HG03439 (cell line): ENCODE measurements at regions not wholly inside any gene's neighbourhood (a gene's known extent, or its start where the extent isn't known, plus 50 kb on each side); places are given as distances from the start of the nearest gene placed in this dataset.

ENCODE experiments used
- ATAC-seq: cut with Tn5 transposase; IDR thresholded peaks from one replicate; pipeline ENCODE4 v1.9.1; 2021; ENCODE audit warnings: mild to moderate bottlenecking, moderate library complexity; ENCODE audit not compliant: unreplicated experiment

DNA sequence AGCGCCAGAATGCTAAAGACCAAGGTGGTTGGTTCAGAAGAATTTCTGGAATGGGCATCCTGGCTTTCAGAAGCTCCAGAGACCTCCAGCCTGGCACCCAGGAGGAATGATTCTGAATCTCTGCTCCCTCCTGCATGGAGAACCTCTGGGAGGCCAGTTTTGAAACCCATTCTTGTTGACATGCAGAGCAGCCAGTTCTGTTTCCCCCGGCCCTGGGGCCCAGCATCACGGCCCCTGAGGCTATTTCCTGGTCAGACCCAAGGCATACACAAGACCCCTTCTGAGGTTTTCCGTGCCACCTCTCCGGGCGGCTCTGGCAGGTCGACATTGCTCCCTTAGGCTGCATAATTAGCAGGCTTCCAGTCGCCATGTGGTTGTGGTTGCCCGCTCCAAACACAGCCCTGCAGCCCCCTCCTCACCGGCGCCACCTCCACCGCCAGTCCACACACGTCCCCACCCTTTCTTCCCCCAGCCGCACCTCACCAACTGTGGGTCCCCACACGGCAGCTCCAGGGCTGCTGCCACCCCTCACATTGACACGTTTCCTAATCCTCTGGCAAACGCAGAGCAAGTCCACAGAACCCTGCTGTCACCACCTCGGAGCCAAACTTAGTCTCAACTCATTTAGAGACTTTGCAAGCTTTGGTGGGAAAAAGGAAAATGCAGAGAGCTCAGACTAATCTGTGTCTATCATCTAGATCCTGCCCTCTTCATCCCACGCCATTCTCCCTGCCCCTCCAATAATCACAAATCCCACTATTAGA, 367.1 kb downstream of the SOX9 start:
- ATAC-seq = no peak

- ATAC-seq = no peak
Measured at GRCh38 chr17:72488555-72489271, 367.9 kb downstream of the SOX9 start.

GRCh38 chr17:72489272-72489641, 368.4 kb downstream of the SOX9 start:
- ATAC-seq = no peak

DNA sequence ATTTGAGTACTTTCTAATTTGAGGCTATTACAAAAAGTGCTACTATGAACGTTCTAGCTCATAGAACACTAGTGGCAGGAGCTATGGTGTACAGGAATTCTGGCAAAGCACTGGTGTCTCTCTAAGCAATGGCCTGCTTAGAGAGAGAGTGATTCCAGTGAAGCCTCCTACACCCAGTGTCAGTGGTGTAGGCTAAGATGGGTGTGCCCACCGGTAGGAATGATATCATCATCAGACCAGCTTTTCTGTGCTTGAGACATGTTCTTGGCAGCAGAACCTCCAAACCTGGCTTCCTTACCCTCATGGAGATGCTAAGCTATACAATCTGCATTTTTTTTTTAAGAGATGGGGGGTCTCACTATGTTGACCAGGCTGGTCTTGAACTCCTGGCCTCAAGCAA, 370.3 kb downstream of the SOX9 start:
- no peak for ATAC-seq

DNA sequence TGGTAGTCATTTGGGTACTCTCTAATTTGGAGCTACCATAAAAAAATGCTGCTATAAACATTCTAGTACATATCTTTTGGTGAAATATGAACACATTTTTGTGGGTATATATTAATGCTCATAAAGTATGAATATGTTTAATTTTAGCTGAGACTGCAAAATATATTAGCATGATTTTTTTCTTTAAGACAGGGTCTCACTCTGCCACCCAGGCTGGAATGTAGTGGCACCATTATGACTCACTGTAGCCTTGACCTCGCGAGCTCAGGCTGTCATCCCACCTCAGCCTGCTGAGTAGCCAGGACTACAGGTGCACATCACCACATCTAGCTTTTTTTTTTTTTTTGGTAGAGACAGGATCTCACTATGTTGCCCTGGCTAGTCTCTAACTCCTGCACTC, 371.7 kb downstream of the SOX9 start:
- no peak for ATAC-seq

GRCh38 chr17:72492941-72493340, 372.1 kb downstream of the SOX9 start:
- no peak for ATAC-seq

DNA sequence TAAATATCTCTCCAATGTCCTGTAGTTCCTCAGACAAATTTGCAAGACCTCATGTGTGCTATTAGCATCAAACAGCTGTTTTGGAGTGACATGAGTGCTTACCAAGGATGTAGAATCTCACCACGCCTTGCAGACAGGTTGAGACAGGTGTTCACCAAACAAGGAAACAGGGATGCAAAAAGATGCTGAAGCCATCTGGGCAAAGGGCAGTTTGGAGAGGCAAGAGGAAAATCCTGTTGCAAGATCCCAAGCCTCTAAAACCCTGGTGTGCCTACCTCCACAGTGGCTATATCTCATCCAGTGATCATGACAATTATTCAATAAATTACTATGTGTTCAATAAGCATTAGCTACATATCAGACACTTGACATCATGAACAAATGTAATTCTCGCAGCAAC, 373.7 kb downstream of the SOX9 start:
- ATAC-seq = no peak

DNA sequence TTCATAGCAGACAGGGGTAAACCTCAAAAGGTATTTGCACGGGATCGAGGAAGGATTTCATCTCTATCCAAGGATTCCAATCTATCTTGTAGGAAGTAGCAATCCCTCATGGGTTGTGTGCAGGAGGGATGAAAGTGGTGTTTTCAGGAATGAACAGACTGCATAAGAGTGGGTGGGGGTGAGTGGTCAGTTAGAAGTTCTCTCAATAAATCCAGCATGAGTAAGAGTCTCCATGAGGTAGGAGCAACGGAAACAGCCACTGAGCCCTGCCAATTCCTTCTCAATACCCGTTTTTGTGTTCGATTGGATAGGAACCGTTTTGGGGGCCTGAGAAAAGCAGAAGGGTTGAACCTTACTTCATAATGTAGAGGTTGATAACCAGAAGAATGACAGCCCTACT, 375.6 kb downstream of the SOX9 start:
- ATAC-seq = no peak

- ATAC-seq = no peak
Measured at GRCh38 chr17:72497915-72498314, 377.1 kb downstream of the SOX9 start.

DNA sequence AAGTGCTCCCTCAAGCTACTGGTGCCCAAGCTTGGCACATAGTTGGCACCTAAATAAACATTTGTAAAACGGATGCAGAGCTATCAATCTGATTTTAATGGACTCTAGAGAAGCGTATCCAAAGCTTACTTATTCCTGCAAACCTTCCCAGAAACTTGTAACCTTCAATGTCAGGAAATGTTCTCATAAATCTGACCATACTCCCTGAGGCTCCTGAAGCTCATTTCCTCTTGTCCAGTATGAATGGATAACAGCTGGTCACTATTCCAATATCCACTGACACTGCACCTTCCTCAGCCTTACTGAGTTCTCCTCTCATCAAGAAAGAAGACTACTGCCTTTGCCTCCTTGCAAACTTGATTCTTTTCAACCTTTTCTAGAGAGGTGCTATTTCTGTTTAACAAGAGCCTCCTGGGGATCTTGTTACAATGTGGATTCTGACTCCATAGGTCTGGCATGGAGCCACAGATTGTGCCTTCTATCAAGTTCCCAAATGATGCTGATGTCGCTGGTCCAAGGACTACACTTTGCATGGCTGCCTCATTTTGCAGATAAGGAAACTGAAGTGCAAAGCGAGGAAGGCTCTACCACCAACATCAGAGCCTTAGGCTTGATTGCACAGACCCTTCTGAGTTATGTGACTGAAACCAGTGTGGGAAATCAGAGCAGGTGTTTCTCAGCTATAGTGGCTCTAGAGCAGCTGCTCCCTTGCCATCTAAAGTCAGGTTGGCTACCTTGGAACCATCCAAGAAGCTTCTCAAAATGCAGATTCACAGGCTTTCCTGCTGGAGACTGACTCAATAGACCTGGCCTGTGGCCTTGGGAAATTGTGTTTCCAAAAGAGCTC, 377.8 kb downstream of the SOX9 start:
- no peak for ATAC-seq

DNA sequence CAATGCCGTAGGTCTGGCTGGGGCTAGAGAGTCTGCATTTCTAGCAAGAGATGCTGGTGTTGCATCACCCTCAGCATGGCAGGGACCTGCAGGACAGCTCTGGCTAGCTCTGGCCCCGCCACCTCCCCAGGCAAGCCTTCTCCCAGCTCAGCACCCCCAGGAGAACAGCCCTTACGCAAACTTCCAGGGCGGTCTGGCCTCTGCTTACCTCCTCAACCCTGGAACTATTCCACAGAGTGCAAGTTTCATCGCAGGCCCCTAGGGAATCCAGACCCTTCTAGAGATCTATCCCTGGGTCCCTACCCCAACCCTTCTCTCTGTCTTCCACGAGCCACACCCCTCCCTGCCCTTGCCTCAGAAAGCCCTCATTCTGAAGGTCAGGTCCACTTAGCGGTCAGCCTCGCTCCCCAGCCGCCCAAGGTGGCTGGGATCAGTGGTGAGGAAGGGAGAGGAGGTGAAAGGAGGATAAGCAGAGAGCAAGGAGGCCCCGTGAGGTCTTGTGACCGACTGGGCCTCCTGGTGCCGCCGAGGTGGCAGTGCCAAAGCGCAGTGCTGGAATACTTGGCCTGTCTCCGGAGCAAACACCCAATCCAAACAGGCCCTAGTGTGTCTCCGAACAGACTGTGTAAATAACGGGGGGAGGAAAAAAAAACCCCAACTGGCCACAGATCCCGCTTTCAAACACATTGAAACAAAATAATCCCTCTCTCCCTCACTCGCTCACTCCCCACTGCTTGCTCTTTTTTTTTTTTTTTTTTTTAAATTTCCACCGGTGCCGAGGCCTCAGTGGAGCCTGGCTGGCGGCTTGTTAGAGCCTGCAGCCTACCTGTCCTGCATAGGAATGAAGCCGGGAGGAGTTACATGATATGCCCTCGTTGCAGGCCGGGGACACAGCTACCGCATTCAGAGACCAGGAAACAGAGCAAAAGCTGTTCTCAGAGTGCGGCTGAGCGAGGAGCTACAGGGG, 380.9 kb downstream of the SOX9 start:
- no peak for ATAC-seq

DNA sequence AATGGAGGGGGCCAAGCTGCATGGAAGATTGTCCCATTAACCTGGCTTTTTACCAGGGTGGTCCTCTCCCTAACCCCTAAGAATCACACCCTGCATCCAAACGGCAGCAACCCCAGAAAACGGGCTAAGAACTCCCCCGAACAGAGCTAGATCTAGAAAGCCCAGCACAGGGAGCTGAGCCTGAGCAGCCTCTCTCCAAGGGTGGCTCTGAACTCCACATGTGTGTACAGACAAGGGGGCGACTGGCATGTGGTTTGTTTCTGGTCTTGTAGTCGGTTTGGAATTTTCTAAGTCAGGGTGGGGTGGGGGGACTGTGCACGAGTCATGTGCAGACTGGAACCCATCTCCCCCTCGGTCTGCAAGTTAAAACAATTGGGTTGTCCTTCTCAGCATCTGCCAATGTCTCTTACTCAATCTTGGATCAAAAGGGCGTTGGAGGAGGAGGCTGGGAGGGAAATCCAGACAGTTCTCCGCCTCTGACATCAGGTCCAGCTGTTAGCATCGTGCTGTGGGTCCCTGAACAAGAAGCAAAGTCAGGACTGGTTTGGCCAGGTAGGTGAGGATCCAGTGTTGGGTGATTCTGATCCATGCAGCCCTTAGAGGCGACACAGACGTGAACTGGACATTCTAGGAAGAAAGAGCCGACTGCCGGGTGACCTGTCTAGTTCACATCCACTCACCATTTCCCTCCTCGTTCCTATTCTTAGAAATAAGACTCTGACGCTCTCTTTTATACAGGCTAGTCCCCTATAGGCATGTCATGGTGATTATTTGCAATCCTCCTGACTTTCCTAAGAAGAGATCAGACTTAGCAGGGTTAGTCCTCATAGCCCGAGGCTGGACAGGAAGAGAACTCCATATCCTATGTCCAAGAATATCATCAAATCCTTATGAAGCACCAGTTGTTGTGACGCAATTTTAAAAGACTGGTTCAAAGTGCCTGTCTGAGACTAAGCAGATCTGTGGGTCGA, 381.8 kb downstream of the SOX9 start:
- ATAC-seq = no peak

- ATAC-seq = no peak
Measured at GRCh38 chr17:72503556-72503955, 382.7 kb downstream of the SOX9 start.

GRCh38 chr17:72504783-72505182, 384.0 kb downstream of the SOX9 start:
- no peak for ATAC-seq

- no peak for ATAC-seq
Measured at GRCh38 chr17:72506773-72507172, 386.0 kb downstream of the SOX9 start.

- no peak for ATAC-seq
Measured at GRCh38 chr17:72507370-72507769, 386.6 kb downstream of the SOX9 start.

GRCh38 chr17:72510351-72511016, 389.7 kb downstream of the SOX9 start:
- no peak for ATAC-seq

DNA sequence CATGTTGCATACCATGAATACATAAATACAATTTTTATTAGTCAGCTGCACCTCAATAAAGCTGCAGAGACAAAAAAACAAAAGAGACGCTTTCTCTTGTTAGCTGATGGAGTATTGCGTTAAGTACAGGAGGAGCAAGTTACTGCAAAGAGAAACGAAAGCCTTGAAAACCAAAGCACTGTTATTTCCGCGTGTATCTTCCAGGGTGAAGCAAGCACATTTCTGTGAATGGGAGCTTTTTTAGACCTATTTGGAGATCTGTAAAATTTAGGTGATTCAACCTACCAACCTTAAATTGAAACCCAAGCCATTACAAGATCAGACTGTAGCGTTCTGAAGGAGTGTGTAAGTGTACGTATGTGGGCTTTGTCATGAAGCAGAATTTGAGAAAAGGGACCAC, 390.4 kb downstream of the SOX9 start:
- ATAC-seq = no peak

- no peak for ATAC-seq
Measured at GRCh38 chr17:72511874-72512273, 391.1 kb downstream of the SOX9 start.
